Hematopoietic multipotent progenitor cell treated with erythropoietin and hydrocortisone succinate and interleukin-3 and kit ligand, for 15 days (in vitro differentiated cells): ENCODE measurements at regions not wholly inside any gene's neighbourhood (a gene's known extent, or its start where the extent isn't known, plus 50 kb on each side); places are given as distances from the start of the nearest gene placed in this dataset.

Source experiments
- DNase-seq: peaks from one replicate; pipeline ENCODE4 v3.0.0-alpha.2; 2015; ENCODE audit warnings: low spot score

DNA sequence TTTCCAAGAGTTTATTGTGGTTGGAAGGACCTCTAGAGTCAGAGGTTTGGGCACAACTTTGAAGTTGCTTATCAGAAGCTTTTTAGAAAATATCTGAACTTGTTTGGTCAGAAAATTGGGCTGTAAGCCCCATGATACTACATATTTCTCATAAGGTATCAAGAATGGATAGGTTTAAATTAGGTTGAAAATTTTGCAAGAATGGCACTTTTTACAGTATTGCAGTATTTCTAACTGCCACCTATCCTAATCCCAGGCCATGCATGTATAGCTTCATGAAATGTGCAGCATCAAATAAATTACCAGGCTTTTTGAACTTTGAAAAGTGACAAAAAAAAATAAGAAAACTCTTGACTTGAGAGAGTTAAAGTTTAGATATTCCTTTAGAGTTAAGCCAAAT lies 367.2 kb downstream of the FIGN start:
- no peak for DNase-seq

DNA sequence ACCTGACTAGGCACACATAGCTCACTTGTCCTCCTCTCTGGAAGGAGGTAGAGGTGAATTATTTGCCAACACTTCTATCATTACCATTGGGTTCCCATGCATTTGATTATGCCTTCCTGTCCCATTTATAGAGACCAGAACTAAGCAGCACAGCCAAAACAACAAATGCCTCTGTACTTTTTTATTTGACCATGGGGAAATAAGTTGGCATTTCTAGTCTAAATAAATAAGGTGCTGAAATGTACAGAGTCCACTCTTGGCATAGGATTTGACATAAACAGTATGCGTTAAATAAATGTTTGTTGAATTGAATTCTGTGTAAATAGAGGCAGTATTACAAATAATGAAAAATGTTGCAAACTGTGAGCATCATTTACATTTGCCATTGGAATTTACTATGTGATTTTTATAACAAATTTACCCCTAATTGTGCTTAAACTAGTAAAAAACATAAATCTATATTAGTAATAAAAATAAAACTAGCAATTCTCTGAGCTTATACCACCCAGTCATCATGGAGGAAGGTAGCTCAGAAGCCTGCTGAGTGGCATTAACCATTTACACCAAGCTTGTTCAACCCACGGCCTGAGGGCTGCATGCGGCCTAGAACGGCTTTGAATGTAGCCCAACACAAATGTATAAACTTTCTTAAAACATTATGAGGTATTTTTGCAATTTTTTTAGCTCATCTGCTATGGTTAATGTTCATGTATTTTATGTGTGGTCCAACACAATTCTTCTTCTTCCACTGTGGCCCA lies 367.8 kb downstream of the FIGN start:
- DNase-seq = no peak

DNA sequence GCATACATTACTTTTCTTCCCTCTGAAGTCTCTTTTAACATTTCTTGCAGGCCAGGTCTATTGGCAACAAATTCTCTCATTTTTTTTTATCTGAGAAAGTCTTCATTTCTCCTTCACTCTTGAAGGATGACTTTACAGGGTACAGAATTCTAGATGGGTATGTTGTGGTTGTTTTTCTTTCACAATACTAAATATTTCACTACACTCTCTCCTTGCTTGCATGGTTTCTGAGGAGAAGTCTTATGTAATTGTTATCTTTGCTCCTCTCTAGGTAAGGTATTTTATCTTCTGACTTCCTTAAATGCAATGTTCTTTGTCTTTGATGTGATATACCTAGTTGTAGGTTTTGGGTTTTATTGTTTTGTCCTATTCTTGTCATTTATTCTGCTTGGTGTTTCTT lies 371.1 kb downstream of the FIGN start:
- no peak for DNase-seq

DNA sequence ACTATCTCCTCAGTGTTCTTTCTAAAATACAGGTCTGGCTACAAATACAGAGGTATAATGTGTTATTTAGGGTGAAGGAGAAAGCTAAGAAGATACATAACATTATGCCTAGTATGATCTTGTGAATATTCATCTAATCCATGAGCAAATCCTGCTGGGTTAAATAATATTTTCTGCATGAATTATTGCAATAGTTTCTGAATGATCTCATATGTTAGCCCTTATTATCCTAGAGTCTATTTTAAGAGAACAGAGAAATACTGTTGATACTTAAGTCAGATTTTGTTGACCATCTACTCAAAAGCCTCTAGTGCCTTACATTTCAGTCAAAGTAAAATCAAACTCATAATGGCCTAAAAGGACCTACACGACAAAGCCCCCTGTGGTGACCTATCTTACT lies 382.3 kb downstream of the FIGN start:
- no peak for DNase-seq

DNA sequence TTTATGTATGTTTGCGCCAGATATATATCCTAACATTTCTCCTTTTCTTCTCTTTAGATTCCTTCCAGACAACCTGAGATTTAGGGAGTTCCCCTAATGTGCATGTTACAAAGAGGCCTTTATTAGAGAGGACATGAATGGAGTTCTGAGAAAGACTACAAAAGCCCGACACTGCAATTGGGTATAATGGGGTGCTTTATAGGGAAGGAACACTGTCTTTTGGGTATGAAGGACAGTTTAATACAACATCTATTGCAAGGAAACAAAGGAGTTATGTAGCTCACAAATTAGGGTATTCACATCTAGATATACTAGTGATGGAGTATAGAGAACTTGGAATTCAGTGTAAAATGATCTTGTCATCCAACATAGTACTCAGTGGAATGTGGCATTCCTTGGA lies 383.8 kb downstream of the FIGN start:
- DNase-seq = no peak

DNA sequence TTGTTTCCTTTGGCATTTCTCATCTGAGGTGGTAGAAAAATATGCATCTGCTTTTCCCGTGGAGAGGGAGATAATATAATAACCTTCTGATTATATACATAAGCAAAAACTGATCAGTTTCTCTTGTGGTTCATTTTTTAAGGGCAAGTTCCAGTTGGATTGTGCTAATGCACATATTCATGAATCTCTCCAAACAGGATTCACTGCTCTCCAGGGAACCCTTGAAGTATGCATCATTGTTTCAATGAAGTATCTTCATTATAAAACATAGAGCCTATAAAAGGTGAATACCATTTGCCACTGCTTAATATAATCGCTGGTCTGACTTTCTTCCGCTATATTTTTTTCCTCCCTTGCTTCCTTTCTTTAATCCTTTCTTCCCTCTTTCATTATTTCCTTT lies 384.7 kb downstream of the FIGN start:
- DNase-seq = no peak

DNA sequence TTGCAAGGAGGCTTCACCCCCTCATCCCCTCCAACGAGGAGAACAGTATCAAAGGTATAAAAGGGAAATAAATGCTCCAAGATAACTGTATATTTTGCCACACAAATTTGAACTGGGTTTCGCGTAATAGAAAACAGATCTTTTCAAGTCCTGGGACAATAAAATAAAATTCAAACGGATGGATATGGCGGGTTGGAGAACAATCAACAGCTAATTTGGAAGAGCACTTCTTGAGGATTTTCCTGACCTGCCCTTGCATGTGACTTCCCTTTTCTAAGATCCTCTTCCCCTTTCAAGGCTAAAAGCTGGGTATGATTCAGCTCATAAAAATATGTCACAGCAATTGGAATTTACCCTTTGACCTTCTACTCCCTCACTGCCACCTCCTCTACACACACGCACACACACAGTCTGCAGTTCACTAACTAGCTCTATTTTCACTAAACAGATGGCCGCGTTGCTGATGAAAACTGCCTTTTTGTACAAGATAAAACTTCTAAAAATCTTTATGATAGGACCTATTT lies 386.9 kb downstream of the FIGN start:
- no peak for DNase-seq

DNA sequence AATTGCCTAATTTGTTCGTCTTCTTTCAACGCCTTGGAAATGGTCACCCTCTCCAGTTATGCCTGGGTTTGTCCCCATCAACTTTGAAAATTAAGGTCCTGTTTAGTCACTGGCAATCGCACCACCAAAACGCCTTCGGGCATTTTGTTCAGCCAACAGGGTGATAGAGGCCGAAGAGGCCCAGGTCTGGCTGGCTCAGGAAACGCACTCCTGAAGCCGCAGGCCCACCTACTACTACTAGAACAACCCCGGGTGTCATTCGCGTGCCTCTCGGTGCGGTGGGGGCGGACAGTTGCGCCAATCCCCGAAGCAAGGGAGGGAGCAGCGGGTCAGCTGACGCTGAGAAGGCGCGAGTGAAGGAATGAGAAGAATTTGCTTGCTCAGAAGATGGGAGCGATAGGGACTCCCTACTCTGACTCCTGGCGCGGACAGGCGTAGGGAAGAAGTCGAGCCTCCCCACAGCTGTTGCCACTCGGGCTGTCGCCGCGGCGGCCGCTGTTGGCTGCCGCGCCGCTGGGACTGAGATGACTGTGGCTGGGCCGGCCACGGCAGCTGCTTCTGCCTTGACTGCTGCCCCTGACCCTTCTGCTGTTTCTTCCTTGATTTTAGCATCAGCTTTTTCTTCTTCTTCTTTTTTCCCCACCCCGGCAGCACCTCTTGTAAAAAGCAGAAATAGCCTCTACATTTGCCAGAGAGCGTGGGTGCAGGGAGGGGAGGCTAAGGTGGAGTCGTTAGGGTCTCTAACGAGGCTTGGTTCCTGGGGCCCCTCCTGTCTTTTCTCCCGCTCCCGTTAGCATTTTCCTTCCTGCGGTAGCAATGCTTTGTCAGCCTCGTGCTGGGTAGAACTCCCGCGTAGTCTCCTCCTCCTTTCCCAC lies 387.6 kb downstream of the FIGN start:
- DNase-seq = no peak

DNA sequence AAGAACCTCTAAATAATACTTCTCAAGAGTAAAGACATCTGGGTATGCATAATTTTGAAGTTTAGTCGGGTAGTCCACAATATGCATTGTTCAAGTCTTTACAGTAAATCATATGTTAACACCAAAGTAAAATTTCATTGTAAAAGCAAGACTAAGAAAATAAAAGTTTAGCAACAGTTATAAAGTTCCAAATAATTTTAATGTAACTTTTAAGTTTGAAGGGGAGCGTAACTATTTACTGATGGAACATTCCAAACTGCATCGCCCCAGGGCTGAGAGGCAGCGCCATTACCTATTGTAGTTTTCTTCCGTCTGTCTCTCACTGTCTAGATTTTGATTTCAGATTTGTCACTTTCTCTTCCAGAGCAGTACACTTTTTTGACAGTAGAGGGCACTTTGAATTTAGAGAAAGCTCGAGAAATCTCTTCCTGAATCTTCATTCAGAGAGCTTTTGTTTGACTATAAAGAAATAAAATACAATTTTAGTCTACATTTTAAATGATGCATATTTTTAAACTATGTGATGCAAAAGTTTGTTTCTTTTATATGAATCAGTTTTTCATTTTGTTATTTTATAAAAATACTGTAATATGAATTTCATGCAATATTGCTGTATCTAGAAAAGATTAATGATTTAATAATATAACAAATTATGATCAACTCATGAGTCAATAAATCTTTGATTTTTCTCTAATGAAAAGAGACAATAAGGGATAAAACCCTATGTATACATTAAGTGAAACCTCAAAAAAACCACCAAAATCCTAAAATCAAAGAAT lies 389.8 kb downstream of the FIGN start:
- peak; percentile 7 for DNase-seq

DNA sequence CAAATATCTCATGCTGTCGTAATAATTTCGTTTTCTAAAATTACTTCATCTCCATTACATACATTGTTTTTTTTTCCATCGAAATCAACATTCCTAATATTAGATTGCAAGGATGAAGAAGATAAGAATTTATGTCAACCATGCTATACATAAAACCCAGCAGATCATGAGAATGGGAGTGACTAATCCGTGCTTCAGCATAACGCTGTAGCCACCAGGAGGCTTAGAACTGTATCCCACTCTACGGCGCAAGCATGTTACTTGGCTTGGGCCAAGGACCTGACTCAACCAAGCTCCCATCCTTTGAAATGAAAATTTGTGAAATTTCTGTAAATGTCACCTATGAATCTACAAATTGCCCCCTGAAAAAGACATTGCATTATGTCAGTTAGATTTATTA lies 392.5 kb downstream of the FIGN start:
- no peak for DNase-seq

DNA sequence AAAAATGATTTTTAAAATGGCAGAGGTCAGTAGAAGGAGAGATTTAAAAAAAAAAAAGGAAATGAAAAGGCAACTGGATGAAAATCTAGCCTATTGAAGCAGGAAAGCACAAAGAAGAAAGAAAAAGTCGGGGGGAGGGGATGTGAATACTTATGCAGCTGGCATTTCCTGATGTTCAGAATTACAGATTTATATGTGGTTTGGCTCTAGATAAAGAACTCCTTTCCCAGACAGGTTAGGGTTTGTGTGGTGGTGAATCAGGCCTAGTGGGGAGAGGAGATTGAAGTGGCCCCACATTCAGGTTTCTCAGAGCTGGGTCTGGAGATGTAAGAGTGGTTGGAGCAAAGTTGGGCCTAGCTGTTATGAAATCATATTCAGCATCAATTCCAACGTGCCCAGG lies 394.4 kb downstream of the FIGN start:
- DNase-seq = no peak

DNA sequence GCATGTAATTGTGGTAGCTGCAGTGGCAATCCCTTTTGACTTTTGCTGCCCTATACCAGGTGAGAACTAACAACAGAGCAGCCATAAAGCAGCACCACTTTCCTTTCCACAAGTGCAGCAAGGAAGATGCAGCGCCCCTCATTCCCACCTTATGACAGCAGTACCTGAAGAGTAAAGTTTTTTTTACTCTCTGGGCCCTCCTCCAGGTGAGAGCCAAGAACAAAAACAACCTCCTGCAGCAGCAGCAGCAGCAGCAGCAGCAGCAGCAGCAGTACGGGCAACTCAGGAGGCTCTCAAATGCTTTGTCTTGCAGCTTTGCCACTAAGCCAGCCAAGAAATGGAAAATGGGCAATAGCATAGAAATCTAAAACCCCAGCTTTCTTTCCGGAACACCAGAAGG lies 397.5 kb downstream of the FIGN start:
- no peak for DNase-seq

DNA sequence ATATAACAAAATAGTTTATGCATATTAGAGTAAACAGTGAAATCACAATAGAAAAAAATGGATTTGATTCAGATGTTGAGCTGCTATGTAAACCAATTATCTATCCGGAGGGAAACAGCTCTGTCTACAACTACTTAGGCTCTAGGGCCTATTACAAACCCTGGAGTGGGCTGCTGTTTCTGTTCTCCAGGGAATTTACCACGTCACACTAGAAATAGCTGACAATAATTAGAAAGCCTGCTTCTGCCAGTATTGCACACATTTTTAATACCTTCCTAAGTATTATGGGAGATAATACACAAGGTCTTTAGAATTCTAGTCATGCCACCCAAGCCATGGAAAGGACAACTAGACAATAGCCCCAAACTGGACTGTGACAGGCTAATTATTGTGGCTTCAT lies 411.1 kb downstream of the FIGN start:
- DNase-seq = no peak

DNA sequence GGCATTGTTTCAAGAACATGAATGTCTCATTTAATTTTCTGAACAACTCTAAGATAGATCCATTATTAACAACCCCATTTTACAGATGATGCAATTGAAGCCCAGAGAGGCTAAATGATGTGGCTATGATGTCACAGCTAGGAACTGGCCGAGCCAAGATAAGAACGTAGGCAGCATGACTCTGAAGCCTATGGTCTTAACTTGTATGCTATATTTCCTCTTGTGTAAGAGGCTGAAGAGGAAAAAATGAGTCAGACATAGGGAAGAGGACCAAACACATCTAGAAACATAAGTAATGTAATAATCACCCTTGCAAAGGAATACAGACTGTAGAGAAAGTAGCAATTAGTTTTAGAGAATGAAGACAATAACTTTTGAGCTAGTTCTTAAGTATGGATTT lies 416.8 kb downstream of the FIGN start:
- no peak for DNase-seq

DNA sequence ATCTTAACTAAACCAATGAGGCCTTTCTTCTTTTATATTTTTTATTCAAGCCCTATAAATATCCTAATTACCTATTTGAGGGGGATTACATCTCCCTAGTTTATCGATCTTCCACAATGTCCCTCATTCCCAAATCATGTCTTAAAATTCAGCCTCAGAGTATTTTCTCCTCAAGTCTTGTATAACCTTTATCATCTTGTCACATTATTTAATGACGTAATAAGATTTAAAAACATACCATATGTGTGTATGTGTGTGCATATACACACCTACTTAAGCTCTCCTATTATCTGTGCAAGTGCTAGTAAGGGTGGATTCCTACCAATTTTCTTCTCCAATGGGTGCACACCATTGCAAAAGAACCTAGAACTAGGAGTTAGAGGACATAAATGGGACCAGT lies 421.1 kb downstream of the FIGN start:
- no peak for DNase-seq

DNA sequence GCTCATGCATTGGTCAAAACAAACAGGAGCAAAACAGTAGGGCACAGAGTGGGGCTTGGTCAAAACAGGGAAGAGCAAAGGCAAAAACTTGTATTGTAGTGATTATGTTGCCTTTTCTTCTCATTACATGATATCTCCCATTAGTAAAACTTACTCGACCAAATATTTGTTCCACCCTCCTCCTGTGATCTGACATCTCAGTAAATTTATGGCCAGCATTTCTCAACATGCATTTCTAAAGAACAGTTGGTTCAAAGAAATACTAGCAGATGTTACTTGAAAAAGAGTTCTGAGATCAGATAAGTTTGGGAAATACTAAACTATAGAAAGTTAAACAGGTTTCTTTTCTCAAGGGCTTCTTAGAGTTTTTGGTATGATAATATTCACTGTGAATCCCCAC lies 423.1 kb downstream of the FIGN start:
- no peak for DNase-seq

DNA sequence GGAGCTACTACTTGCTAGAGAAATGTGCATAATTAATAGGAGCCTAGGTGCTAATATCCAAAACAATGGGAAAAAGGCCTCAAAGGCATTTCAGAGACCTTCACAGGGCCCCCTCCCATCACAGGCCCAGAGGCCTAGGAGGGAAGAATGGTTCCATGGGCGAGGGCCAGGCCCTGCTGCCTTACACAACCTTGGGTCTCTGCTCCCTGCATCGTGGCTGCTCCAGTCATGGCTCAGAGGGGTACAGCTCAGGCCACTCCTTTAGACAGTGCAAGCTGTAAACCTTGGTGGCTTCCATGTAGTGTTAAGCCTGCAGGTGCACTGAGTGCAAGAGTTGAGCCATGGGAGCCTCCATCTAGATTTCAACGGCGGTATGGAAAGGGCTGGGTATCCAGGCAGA lies 429.2 kb downstream of the FIGN start:
- DNase-seq = no peak

DNA sequence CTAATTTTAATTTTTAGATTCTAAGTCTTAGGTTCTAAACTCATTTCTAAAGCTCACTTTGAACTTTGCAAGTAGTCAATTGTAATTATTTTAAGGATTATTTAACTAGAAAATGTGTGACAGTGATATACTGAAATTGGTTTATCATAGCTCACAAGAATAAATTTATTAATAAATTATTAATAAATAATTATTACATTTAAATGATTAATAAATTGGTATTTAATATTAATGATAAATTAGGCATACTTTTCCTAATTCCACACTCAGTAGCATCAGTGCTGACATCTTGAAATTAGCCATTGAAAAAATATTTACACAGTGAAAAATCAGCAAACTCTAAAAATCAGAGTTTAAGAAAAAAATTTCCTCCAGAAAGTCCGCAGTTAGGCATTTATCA lies 433.7 kb downstream of the FIGN start:
- no peak for DNase-seq

DNA sequence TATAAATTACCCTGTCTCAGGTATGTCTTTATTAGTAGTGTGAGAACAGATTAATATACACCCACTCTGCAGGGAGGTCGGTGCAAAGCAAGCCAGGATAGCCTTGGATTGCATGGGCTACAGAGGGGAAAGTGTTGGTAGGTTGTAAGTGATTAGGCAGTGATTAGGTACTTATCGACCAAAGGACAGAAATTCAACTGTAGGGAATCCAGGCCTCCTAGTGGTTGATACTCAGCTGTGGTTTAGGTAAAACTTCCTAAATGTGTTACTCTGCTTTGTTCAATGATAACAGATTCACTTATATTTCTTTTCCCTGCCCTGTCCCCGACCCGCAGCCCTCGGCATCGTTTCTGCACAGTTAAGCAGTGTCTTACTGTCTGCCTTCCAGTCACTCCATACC lies 444.0 kb downstream of the FIGN start:
- no peak for DNase-seq

DNA sequence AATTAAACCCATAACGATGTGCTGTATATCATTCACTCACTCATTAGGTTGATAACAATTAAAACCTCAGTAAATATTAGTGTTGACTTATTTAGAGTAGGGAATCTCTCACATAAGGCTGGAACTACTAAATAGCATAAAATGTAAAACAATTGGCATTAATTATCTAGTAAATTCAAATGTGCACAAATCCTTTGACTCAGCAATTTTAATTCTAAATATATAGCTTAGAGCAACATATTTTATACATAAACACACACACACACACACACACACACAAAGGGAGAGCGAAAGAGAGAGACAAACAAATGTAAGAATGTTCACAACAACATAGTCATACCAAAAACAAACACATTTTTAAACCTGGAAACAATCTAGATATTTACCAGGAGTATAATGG lies 443.1 kb upstream of the KCNH7 start:
- DNase-seq = no peak

DNA sequence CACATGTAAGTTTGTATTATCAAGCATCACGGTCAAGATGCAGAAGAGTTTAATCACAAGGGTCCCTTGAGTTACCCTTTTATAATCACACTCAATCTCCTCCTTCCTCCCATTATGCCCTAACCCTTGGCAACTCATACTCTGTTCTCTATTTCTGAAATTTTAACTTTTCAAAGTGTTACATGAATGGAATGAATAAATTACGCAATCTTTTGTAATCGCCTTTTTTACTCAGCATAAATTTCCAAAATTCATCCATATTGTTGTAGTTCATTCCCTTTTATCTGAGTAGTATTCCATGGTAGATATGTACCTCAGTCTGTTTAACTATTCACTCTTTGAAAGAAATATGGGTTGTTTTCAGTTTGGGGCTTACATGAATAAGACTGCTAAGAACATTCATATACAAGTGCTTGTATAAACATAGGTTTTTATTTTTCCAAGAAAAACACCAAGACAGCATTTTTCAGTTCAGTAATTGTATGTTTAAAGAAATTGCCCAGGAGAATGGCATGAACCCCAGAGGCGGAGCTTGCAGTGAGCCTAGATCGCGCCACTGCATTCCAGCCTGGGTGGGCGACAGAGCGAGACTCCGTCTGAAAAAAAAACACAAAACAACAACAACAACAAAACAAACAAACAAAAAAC lies 430.9 kb upstream of the KCNH7 start:
- DNase-seq = no peak

DNA sequence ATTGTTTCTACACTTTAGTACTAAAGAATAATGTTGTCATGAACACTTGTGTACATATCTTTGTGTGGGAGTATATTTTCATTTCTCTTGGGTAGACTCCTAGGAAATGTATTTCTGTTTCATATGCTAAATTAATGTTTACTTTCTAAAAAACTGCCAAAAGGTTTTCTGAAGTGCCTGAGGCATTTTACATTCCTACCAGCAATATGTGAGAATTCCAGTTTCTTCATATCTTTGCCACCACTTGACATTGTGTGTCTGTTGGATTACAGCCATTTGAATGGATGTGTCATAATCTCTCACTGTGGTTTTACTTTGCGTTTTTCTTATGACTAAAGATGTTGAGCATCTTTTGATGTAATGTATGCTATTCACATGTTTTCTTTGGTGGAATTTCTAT lies 428.2 kb upstream of the KCNH7 start:
- no peak for DNase-seq
